ENCODE measurements at regions not wholly inside any gene's neighbourhood (a gene's known extent, or its start where the extent isn't known, plus 50 kb on each side); places are given as distances from the start of the nearest gene placed in this dataset.

GRCh38 chr10:129099486-129099885 lies 367.6 kb upstream of the MGMT start:
- no peak for TF ChIP-seq POLR2A (IDR thresholded peaks at IDR 0.05; ENCODE audit: low read depth, low read length)
- no peak for TF ChIP-seq POLR2AphosphoS5 (IDR thresholded peaks at IDR 0.05; ENCODE audit: insufficient read depth, low read depth, low read length)
- TF ChIP-seq CTCF (IDR thresholded peaks at IDR 0.05; ENCODE audit: extremely low read depth in 1 of 2, insufficient read depth in 1 of 2, low read depth in 1 of 2, low read length in 2 of 2): no peak
- no peak for TF ChIP-seq JUN (IDR thresholded peaks at IDR 0.05; ENCODE audit: borderline replicate concordance, insufficient read depth, insufficient read length, low read depth)
- TF ChIP-seq, protein P1, sequence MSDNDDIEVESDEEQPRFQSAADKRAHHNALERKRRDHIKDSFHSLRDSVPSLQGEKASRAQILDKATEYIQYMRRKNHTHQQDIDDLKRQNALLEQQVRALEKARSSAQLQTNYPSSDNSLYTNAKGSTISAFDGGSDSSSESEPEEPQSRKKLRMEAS (IDR thresholded peaks at IDR 0.05; ENCODE audit: insufficient read depth, insufficient read length): no peak
- no peak for TF ChIP-seq EZH2 (IDR thresholded peaks at IDR 0.05; ENCODE audit: borderline replicate concordance, low read depth, low read length, severe bottlenecking)
- no peak for TF ChIP-seq MYC (IDR thresholded peaks at IDR 0.05; ENCODE audit: low read depth, low read length)
- TF ChIP-seq GATA2 (IDR thresholded peaks at IDR 0.05; ENCODE audit: insufficient read depth, insufficient read length, low read depth, low read length): no peak
